D341Med (cell line): ENCODE measurements at regions not wholly inside any gene's neighbourhood (a gene's known extent, or its start where the extent isn't known, plus 50 kb on each side); places are given as distances from the start of the nearest gene placed in this dataset.
A peak's percentile ranks its signal among the peaks of the same experiment; 100 is the strongest.

Source experiments
- DNase-seq: peaks from one replicate; pipeline ENCODE4 v3.0.0; 2012; ENCODE audit warnings: low spot score

DNA sequence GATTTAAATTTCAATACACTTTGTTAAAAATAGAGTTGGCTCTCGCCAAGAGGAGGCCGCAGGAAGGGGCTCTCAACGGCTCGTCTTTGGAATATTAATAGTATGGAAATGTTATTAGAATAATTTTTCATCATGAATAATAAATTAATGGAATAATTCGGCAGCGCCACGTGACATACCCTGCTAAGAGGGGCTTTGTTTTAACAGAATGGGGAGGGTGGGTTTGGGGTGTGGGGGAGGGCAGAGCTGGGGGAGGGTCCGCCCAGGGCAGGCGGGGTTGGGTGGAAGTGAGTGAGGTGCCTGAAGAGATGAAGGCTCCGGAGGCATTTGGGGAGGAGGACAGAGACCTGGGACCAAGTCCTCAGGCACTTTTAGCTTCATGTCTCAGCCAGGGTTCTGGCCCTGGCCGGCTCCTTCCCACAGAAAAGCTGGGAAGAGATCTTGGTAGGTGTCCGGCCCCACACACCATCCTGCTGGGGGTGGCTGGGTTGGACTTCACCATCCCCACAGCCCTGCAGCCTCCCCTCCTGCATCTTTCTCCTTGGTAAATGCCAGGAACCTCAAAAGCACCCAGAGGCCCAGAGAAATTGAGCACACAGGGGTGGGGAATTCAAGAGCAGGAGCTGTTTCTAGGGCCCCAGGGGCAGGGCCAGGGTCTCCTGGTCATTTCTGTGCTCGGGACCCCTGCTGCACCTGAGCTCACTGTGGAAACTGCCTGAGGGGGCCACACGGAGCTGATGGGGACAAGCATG, 93.6 kb upstream of the BHLHE23 start:
- peak; percentile 22 for DNase-seq

DNA sequence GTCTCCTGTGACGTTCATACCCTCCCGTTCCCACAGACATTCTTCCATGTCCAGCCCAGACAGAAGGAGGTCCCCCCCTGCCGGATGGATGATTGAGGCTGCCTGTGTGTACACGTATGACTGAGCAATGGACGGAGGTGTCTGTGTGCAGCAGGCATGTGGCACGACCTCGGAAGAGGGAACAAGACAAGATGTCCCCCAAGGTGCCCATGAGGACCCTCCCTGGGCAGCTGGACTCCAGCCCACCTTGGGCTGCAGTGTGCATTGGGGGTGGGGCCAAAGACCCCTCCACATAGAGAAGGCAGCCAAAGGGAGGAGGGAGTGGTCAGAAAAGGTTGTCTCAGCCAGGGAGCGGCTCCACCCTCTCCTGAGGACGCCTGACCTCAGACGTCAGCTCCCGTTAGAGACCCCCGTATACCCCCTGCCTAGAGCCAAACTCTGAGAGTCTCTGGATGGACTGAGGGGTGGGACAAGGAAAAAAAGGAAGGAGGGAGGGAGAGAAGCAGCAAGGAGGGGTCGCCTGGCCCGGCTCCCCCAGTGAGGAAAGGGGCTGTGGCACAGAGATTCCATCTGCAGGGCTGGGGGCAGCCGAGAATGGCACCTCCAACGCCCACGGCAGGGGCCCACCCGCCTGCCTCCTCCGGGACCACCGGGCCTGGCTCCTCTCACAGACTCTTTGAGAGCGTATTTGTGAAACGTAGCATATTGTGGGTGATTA, 92.9 kb upstream of the BHLHE23 start:
- peak; percentile 35 for DNase-seq

- peak; percentile 9 for DNase-seq
Measured at GRCh38 chr20:63098195-63098810, 91.5 kb upstream of the BHLHE23 start.

- DNase-seq, result peak; percentile 34
Measured at GRCh38 chr20:63097336-63097831, 90.6 kb upstream of the BHLHE23 start.

- DNase-seq, result peak; percentile 26
Measured at GRCh38 chr20:63096681-63097335, 90.0 kb upstream of the BHLHE23 start.

- DNase-seq, result peak; percentile 25
Measured at GRCh38 chr20:63095718-63096654, 89.2 kb upstream of the BHLHE23 start.

DNA sequence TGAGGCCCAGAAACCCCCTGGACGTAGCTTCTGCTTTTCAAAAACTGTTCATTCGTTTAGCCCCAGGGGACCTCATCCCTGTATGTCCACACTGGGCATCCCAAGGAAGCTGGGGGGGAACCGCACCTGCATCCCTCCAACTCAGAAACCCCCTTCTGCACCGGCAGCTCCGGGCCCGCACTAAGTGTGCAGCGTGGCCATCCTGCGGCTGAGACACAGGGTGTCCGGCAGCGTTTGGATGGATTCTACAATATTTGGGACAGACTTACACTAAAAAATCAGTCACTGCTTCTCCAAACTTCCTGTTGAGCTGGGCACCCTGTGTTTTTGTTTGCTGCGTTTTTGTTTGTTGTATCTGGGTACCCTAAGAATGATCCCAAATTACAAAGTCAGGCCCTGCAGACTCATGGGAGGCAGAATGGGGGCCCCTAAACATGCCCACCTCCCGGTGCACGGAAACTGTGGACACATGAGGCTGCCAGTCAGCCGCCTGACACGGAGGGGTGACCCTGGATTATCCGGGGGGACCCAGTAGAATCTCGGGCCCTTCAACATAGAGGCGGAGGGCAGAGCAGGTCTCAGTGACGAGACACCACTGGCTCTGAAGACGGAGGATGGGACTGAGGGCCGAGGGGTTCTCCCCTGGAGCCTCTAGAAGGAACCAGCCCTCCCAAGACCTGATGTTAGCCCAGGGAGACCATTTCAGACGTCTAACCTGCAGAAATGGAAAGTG, 88.2 kb upstream of the BHLHE23 start:
- peak; percentile 30 for DNase-seq

GRCh38 chr20:63093966-63094766, 87.4 kb upstream of the BHLHE23 start:
- peak; percentile 31 for DNase-seq

DNA sequence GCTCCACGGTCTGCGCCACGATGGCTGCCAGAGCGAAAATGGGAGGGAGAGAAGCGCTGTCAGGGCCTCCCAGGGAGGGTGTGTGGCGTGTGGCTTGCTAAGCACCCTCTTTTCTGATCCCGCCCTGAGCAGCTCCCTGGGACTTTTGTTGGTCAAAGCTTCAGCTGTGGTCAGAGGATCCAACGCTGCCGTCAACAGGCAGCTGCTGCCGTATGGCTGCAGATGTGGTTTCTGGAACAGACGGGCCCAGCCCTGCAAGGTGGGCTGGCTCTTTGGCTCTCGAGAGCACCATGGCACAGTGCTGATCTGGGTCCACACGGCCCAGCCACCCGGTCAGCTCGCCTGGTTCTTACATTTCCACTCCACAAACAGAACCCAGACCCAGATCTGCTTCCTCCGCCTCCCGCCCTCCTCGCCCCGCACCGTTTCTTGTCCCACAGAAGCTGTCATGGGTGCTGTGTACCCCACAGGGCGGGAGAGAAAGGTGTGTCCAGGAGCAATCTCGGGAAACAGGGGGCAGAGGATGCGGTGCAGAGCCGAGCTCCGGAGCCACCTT, 86.0 kb upstream of the BHLHE23 start:
- DNase-seq, result peak; percentile 42

- DNase-seq, result peak; percentile 33
Measured at GRCh38 chr20:63091901-63092659, 85.3 kb upstream of the BHLHE23 start.

DNA sequence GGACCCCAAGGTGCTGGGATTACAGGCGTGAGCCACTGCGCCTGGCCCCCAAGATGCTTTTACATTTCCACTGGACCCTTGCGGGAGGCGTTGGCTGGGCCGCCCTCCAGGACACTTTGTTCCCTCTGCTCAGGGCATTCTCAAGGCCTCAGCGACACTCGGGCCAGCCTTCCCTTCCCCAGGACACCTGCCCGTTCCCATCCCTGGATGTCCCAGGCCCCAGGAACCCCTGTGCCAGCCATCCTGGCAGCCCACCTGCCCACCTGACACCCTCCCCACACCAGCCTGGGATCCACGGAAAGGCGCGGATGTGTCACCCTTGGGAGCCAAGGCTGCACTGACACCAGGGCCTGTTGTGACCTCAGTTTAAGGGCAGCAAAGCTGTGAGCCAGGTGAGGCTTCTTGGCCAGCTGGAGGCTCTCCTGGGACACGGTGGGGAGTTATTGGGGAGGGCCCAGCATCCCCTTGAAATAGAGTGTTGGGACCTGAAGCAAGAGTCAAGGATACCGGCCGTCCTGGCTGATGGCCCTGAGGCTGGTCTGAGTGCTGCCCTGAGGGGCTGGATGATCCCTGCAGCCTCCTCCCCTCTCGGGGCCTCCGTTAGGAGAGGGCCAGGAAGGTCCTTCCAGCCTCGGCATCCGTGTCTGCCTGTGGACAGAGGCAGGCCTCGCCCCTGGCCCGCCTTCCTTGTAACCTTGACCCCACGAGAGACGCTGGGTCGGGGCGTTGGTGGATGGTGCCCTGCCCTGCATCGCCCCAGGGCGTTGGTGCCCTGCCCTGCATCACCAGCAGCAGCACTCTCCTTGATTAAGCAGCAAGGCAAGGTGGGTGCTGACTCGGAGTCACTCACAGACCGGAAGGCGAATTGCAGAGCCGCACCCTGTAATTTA, 84.2 kb upstream of the BHLHE23 start:
- DNase-seq, result peak; percentile 38

- DNase-seq, result peak; percentile 13
Measured at GRCh38 chr20:63090052-63090451, 83.3 kb upstream of the BHLHE23 start.

DNA sequence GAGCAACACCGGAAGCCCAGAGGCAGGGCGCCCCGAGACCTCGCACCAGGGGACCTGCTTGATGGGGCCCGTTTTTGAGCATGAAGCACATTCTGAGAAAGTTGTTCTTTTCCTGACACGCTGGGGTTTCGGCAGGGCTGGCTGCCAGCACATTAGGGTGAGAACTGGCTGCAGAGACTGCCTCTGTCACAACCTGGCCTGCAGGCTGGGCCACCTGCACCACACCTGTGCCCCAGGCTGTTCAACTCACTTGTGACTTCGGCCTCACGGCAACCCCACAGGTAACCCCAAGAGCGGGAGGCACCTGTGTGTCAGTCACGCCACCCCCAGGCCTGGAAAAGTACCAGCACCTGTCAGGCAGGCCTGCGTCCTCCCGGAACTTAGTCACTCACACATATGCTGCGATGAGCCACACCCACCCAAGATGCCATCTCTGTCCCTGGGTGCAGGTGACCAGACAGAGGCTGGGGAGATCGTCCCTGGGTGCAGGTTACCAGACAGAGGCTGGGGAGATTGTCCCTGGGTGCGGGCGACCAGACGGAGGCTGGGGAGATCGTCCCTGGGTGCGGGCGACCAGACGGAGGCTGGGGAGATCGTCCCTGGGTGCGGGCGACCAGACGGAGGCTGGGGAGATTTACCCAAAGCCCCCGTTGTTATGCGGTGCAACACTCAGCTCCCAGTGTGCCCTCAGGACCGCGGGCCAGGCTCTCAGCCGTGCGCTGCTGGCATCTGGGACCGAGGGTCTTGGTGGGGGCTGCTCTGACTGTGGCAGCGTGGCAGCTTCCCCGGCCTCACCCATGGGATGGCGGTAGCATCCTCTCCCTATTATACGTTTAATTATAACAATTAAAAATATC, 82.5 kb upstream of the BHLHE23 start:
- peak; percentile 34 for DNase-seq

- peak; percentile 23 for DNase-seq
Measured at GRCh38 chr20:63087872-63088680, 81.3 kb upstream of the BHLHE23 start.

- DNase-seq, result peak; percentile 37
Measured at GRCh38 chr20:63087236-63087871, 80.6 kb upstream of the BHLHE23 start.
